ENCODE measurements at regions not wholly inside any gene's neighbourhood (a gene's known extent, or its start where the extent isn't known, plus 50 kb on each side); places are given as distances from the start of the nearest gene placed in this dataset.

GRCh38 chr15:35753486-35753885 is 207.5 kb upstream of the DPH6 start:
- H3K27ac ChIP-seq (ENCODE audit: low read depth, low read length) = no peak overlapping the region
- no peak overlapping the region for H3K4me3 ChIP-seq (ENCODE audit: low read length in 3 of 3)
- peaks cover 0 to 2% (median 0%) of the 10 kb centered on the region in 3 donors for H3K4me1 ChIP-seq (ENCODE audit: control insufficient read depth in 3 of 3, insufficient read depth in 3 of 3, low read length in 3 of 3)
- no peaks in the 10 kb centered on the region for H3K9me3 ChIP-seq (ENCODE audit: control insufficient read depth in 3 of 3, low read length in 3 of 3)
- H3K36me3 ChIP-seq (ENCODE audit: control insufficient read depth in 3 of 3, insufficient read depth in 3 of 3, low read length in 3 of 3) = no peaks in the 10 kb centered on the region
- H3K27me3 ChIP-seq (ENCODE audit: control insufficient read depth in 3 of 3, insufficient read depth in 3 of 3, low read length in 3 of 3) = no peaks in the 10 kb centered on the region
- H3K9ac ChIP-seq (ENCODE audit: low read depth in 1 of 3, low read length in 3 of 3) = no peak overlapping the region

GRCh38 chr15:35755237-35755802 is 209.4 kb upstream of the DPH6 start:
- Histone ChIP-seq H3K4me3 (ENCODE audit: low read length in 3 of 3) (no peak overlapping the region), H3K27me3 (ENCODE audit: control insufficient read depth in 3 of 3, insufficient read depth in 3 of 3, low read length in 3 of 3) (no peaks in the 10 kb centered on the region), H3K9ac (ENCODE audit: low read depth in 1 of 3, low read length in 3 of 3) (no peak overlapping the region), H3K9me3 (ENCODE audit: control insufficient read depth in 3 of 3, low read length in 3 of 3) (no peaks in the 10 kb centered on the region), H3K27ac (ENCODE audit: low read depth, low read length) (no peak overlapping the region), H3K4me1 (ENCODE audit: control insufficient read depth in 3 of 3, insufficient read depth in 3 of 3, low read length in 3 of 3) (peaks cover 0 to 2% (median 0%) of the 10 kb centered on the region in 3 donors), H3K36me3 (ENCODE audit: control insufficient read depth in 3 of 3, insufficient read depth in 3 of 3, low read length in 3 of 3) (no peaks in the 10 kb centered on the region)

GRCh38 chr15:35756623-35757022 is 210.7 kb upstream of the DPH6 start:
- Histone ChIP-seq H3K36me3 (ENCODE audit: control insufficient read depth in 3 of 3, insufficient read depth in 3 of 3, low read length in 3 of 3) (no peaks in the 10 kb centered on the region), H3K9ac (ENCODE audit: low read depth in 1 of 3, low read length in 3 of 3) (no peak overlapping the region), H3K27ac (ENCODE audit: low read depth, low read length) (no peak overlapping the region), H3K4me1 (ENCODE audit: control insufficient read depth in 3 of 3, insufficient read depth in 3 of 3, low read length in 3 of 3) (peaks cover 0 to 2% (median 0%) of the 10 kb centered on the region in 3 donors), H3K4me3 (ENCODE audit: low read length in 3 of 3) (no peak overlapping the region), H3K9me3 (ENCODE audit: control insufficient read depth in 3 of 3, low read length in 3 of 3) (no peaks in the 10 kb centered on the region), H3K27me3 (ENCODE audit: control insufficient read depth in 3 of 3, insufficient read depth in 3 of 3, low read length in 3 of 3) (no peaks in the 10 kb centered on the region)

- Histone ChIP-seq H3K36me3 (ENCODE audit: control insufficient read depth in 3 of 3, insufficient read depth in 3 of 3, low read length in 3 of 3) (no peaks in the 10 kb centered on the region), H3K27ac (ENCODE audit: low read depth, low read length) (no peak overlapping the region), H3K4me1 (ENCODE audit: control insufficient read depth in 3 of 3, insufficient read depth in 3 of 3, low read length in 3 of 3) (no peaks in the 10 kb centered on the region), H3K9ac (ENCODE audit: low read depth in 1 of 3, low read length in 3 of 3) (no peak overlapping the region), H3K9me3 (ENCODE audit: control insufficient read depth in 3 of 3, low read length in 3 of 3) (no peaks in the 10 kb centered on the region), H3K4me3 (ENCODE audit: low read length in 3 of 3) (no peak overlapping the region), H3K27me3 (ENCODE audit: control insufficient read depth in 3 of 3, insufficient read depth in 3 of 3, low read length in 3 of 3) (no peaks in the 10 kb centered on the region)
Measured at GRCh38 chr15:35757361-35757760, 211.4 kb upstream of the DPH6 start.

- Histone ChIP-seq H3K36me3 (ENCODE audit: control insufficient read depth in 3 of 3, insufficient read depth in 3 of 3, low read length in 3 of 3) (no peaks in the 10 kb centered on the region), H3K27me3 (ENCODE audit: control insufficient read depth in 3 of 3, insufficient read depth in 3 of 3, low read length in 3 of 3) (no peaks in the 10 kb centered on the region), H3K9me3 (ENCODE audit: control insufficient read depth in 3 of 3, low read length in 3 of 3) (no peaks in the 10 kb centered on the region), H3K27ac (ENCODE audit: low read depth, low read length) (no peak overlapping the region), H3K9ac (ENCODE audit: low read depth in 1 of 3, low read length in 3 of 3) (no peak overlapping the region), H3K4me1 (ENCODE audit: control insufficient read depth in 3 of 3, insufficient read depth in 3 of 3, low read length in 3 of 3) (no peaks in the 10 kb centered on the region), H3K4me3 (ENCODE audit: low read length in 3 of 3) (no peak overlapping the region)
Measured at GRCh38 chr15:35757765-35758164, 211.8 kb upstream of the DPH6 start.

- H3K4me3 ChIP-seq (ENCODE audit: low read length in 3 of 3) = no peak overlapping the region
- H3K9ac ChIP-seq (ENCODE audit: low read depth in 1 of 3, low read length in 3 of 3) = no peak overlapping the region
- no peaks in the 10 kb centered on the region for H3K9me3 ChIP-seq (ENCODE audit: control insufficient read depth in 3 of 3, low read length in 3 of 3)
- H3K27ac ChIP-seq (ENCODE audit: low read depth, low read length) = no peak overlapping the region
- H3K27me3 ChIP-seq (ENCODE audit: control insufficient read depth in 3 of 3, insufficient read depth in 3 of 3, low read length in 3 of 3) = no peaks in the 10 kb centered on the region
- H3K4me1 ChIP-seq (ENCODE audit: control insufficient read depth in 3 of 3, insufficient read depth in 3 of 3, low read length in 3 of 3) = no peaks in the 10 kb centered on the region
- no peaks in the 10 kb centered on the region for H3K36me3 ChIP-seq (ENCODE audit: control insufficient read depth in 3 of 3, insufficient read depth in 3 of 3, low read length in 3 of 3)
Measured at GRCh38 chr15:35764661-35765519, 218.9 kb upstream of the DPH6 start.

- Histone ChIP-seq H3K27me3 (ENCODE audit: control insufficient read depth in 3 of 3, insufficient read depth in 3 of 3, low read length in 3 of 3) (no peaks in the 10 kb centered on the region), H3K27ac (ENCODE audit: low read depth, low read length) (no peak overlapping the region), H3K4me3 (ENCODE audit: low read length in 3 of 3) (no peak overlapping the region), H3K4me1 (ENCODE audit: control insufficient read depth in 3 of 3, insufficient read depth in 3 of 3, low read length in 3 of 3) (no peaks in the 10 kb centered on the region), H3K9ac (ENCODE audit: low read depth in 1 of 3, low read length in 3 of 3) (no peak overlapping the region), H3K9me3 (ENCODE audit: control insufficient read depth in 3 of 3, low read length in 3 of 3) (no peaks in the 10 kb centered on the region), H3K36me3 (ENCODE audit: control insufficient read depth in 3 of 3, insufficient read depth in 3 of 3, low read length in 3 of 3) (no peaks in the 10 kb centered on the region)
Measured at GRCh38 chr15:35768949-35769348, 223.0 kb upstream of the DPH6 start.

- no peaks in the 10 kb centered on the region for H3K9me3 ChIP-seq (ENCODE audit: control insufficient read depth in 3 of 3, low read length in 3 of 3)
- H3K27me3 ChIP-seq (ENCODE audit: control insufficient read depth in 3 of 3, insufficient read depth in 3 of 3, low read length in 3 of 3) = no peaks in the 10 kb centered on the region
- no peaks in the 10 kb centered on the region for H3K4me1 ChIP-seq (ENCODE audit: control insufficient read depth in 3 of 3, insufficient read depth in 3 of 3, low read length in 3 of 3)
- H3K36me3 ChIP-seq (ENCODE audit: control insufficient read depth in 3 of 3, insufficient read depth in 3 of 3, low read length in 3 of 3) = no peaks in the 10 kb centered on the region
- H3K4me3 ChIP-seq (ENCODE audit: low read length in 3 of 3) = no peak overlapping the region
- H3K27ac ChIP-seq (ENCODE audit: low read depth, low read length) = no peak overlapping the region
- H3K9ac ChIP-seq (ENCODE audit: low read depth in 1 of 3, low read length in 3 of 3) = no peak overlapping the region
Measured at GRCh38 chr15:35769656-35770055, 223.7 kb upstream of the DPH6 start.

GRCh38 chr15:35771746-35772442 is 225.9 kb upstream of the DPH6 start:
- Histone ChIP-seq H3K9me3 (ENCODE audit: control insufficient read depth in 3 of 3, low read length in 3 of 3) (no peaks in the 10 kb centered on the region), H3K27ac (ENCODE audit: low read depth, low read length) (no peak overlapping the region), H3K27me3 (ENCODE audit: control insufficient read depth in 3 of 3, insufficient read depth in 3 of 3, low read length in 3 of 3) (no peaks in the 10 kb centered on the region)

GRCh38 chr15:35774653-35775052 is 228.7 kb upstream of the DPH6 start:
- Histone ChIP-seq H3K27ac (ENCODE audit: low read depth, low read length) (no peak overlapping the region), H3K36me3 (ENCODE audit: control insufficient read depth in 3 of 3, insufficient read depth in 3 of 3, low read length in 3 of 3) (no peaks in the 10 kb centered on the region), H3K4me3 (ENCODE audit: low read length in 3 of 3) (no peak overlapping the region), H3K9ac (ENCODE audit: low read depth in 1 of 3, low read length in 3 of 3) (no peak overlapping the region), H3K27me3 (ENCODE audit: control insufficient read depth in 3 of 3, insufficient read depth in 3 of 3, low read length in 3 of 3) (no peaks in the 10 kb centered on the region), H3K9me3 (ENCODE audit: control insufficient read depth in 3 of 3, low read length in 3 of 3) (no peaks in the 10 kb centered on the region), H3K4me1 (ENCODE audit: control insufficient read depth in 3 of 3, insufficient read depth in 3 of 3, low read length in 3 of 3) (no peaks in the 10 kb centered on the region)

More at GRCh38 chr15:35771746-35772442, 225.9 kb upstream of the DPH6 start:
- Histone ChIP-seq H3K4me1 (ENCODE audit: control insufficient read depth in 3 of 3, insufficient read depth in 3 of 3, low read length in 3 of 3) (no peaks in the 10 kb centered on the region), H3K4me3 (ENCODE audit: low read length in 3 of 3) (no peak overlapping the region), H3K9ac (ENCODE audit: low read depth in 1 of 3, low read length in 3 of 3) (no peak overlapping the region), H3K36me3 (ENCODE audit: control insufficient read depth in 3 of 3, insufficient read depth in 3 of 3, low read length in 3 of 3) (no peaks in the 10 kb centered on the region)

Measured in skeletal muscle tissue (tissue), 3 donors.